ENCODE measurements at regions not wholly inside any gene's neighbourhood (a gene's known extent, or its start where the extent isn't known, plus 50 kb on each side); places are given as distances from the start of the nearest gene placed in this dataset.

DNA sequence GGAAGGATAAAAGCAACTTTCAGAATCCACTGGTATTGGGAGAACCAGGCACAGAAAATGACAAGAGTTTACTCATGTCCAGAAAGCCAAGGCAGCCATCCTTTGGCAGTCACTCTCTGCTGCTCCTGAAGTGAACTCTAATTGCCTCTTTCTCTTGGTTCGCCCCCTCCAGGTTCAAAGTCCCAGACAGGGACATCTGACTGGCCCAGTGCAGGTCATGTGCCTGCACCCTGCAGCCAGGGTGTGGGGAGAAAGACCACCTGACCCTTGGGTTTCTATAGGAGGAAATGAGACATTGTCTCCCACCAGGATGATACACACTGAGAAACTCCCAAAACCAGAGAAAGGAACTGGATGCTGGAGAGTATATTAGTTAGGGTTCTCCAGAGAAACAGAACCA, 103.9 kb upstream of the SYT6 start:
- H3K9ac ChIP-seq (ENCODE audit: low read length), result no peak overlapping the region
- no peaks in the 10 kb centered on the region for H4K20me1 ChIP-seq (ENCODE audit: insufficient read depth)
- no peak overlapping the region for H3K4me2 ChIP-seq (ENCODE audit: low read length)
- H3K27ac ChIP-seq (ENCODE audit: low read length), result no peak overlapping the region
- no peak overlapping the region for H3K4me3 ChIP-seq (ENCODE audit: low read length)
- no peaks in the 10 kb centered on the region for H3K9me2 ChIP-seq (ENCODE audit: insufficient read depth, low read length)
- TF ChIP-seq SMC3 (conservative IDR thresholded peaks at IDR 0.05; ENCODE audit: poor library complexity) (no peak), MXI1 (conservative IDR thresholded peaks at IDR 0.05; ENCODE audit: poor library complexity, severe bottlenecking) (no peak), REST (IDR thresholded peaks at IDR 0.05; ENCODE audit: borderline replicate concordance) (no peak), EP300 (conservative IDR thresholded peaks at IDR 0.05; ENCODE audit: poor library complexity, severe bottlenecking) (no peak), TAF1 (IDR thresholded peaks at IDR 0.05; ENCODE audit: low read depth) (no peak), POLR2AphosphoS5 (IDR thresholded peaks at IDR 0.05) (no peak), EZH2 (IDR thresholded peaks at IDR 0.05; ENCODE audit: borderline replicate concordance, insufficient read depth, low read length, poor library complexity, severe bottlenecking) (no peak), RAD21 (conservative IDR thresholded peaks at IDR 0.05) (no peak), CTCF (IDR thresholded peaks at IDR 0.05; ENCODE audit: poor library complexity, severe bottlenecking) (no peak)
- H3K36me3 ChIP-seq (ENCODE audit: insufficient read depth, low read length), result no peaks in the 10 kb centered on the region
- no peaks in the 10 kb centered on the region for H3K79me2 ChIP-seq (replicated peaks; ENCODE audit: insufficient read depth, low read length)
- H3F3A ChIP-seq (ENCODE audit: insufficient read depth, low read length, poor library complexity, severe bottlenecking), result no peaks in the 10 kb centered on the region
- H3K27me3 ChIP-seq (ENCODE audit: insufficient read depth, low read depth, low read length), result no peaks in the 10 kb centered on the region
- H2AFZ ChIP-seq (ENCODE audit: low read depth, low read length), result no peak overlapping the region
- peaks cover 5% of the 10 kb centered on the region for H3K9me3 ChIP-seq (ENCODE audit: low read length)

- Histone ChIP-seq H3F3A (ENCODE audit: insufficient read depth, low read length, poor library complexity, severe bottlenecking) (no peaks in the 10 kb centered on the region), H3K4me3 (ENCODE audit: low read length) (no peak overlapping the region), H3K79me2 (replicated peaks; ENCODE audit: insufficient read depth, low read length) (no peaks in the 10 kb centered on the region), H4K20me1 (ENCODE audit: insufficient read depth) (no peaks in the 10 kb centered on the region), H3K9me2 (ENCODE audit: insufficient read depth, low read length) (no peaks in the 10 kb centered on the region), H3K27ac (ENCODE audit: low read length) (no peak overlapping the region), H3K9ac (ENCODE audit: low read length) (no peak overlapping the region), H3K4me2 (ENCODE audit: low read length) (no peak overlapping the region), H3K9me3 (ENCODE audit: low read length) (peaks cover 5% of the 10 kb centered on the region), H3K27me3 (ENCODE audit: insufficient read depth, low read depth, low read length) (no peaks in the 10 kb centered on the region), H3K36me3 (ENCODE audit: insufficient read depth, low read length) (no peaks in the 10 kb centered on the region), H2AFZ (ENCODE audit: low read depth, low read length) (no peak overlapping the region)
- TF ChIP-seq EP300 (conservative IDR thresholded peaks at IDR 0.05; ENCODE audit: poor library complexity, severe bottlenecking), result no peak
- no peak for TF ChIP-seq MXI1 (conservative IDR thresholded peaks at IDR 0.05; ENCODE audit: poor library complexity, severe bottlenecking)
- TF ChIP-seq EZH2 (IDR thresholded peaks at IDR 0.05; ENCODE audit: borderline replicate concordance, insufficient read depth, low read length, poor library complexity, severe bottlenecking), result no peak
- no peak for TF ChIP-seq REST (IDR thresholded peaks at IDR 0.05; ENCODE audit: borderline replicate concordance)
- TF ChIP-seq SMC3 (conservative IDR thresholded peaks at IDR 0.05; ENCODE audit: poor library complexity), result no peak
- TF ChIP-seq CTCF (IDR thresholded peaks at IDR 0.05; ENCODE audit: poor library complexity, severe bottlenecking), result no peak
- TF ChIP-seq TAF1 (IDR thresholded peaks at IDR 0.05; ENCODE audit: low read depth), result no peak
- TF ChIP-seq POLR2AphosphoS5 (IDR thresholded peaks at IDR 0.05), result no peak
- TF ChIP-seq RAD21 (conservative IDR thresholded peaks at IDR 0.05), result no peak
Observed at GRCh38 chr1:114253900-114254299, 100.2 kb upstream of the SYT6 start.
